ENCODE measurements at regions not wholly inside any gene's neighbourhood (a gene's known extent, or its start where the extent isn't known, plus 50 kb on each side); places are given as distances from the start of the nearest gene placed in this dataset.
"Not testable (repeated sequence)": the region's sequence is repeated elsewhere in the genome, so short reads cannot be mapped to it uniquely, and the experiment has no call there.

DNA sequence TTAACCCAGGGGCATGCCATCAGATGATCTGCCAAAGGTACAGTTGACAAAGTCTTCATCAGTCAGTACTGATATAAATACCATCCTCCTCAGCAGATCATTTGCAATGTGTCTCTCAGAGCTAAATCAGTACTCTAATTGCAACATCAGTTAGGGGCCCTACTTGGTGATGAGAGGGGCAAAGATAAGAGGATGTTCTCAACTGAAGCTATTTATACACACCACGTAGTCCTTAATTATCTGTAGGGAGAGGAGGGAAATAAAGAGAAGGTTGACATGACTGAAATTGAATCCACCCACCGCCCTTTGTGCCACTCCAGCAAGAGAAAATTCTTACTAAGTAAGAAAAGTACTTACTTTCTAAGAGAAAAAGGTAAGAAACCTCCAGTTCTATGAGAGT is 157.8 kb upstream of the NUDT4 start:
- no peak for DNase-seq

DNA sequence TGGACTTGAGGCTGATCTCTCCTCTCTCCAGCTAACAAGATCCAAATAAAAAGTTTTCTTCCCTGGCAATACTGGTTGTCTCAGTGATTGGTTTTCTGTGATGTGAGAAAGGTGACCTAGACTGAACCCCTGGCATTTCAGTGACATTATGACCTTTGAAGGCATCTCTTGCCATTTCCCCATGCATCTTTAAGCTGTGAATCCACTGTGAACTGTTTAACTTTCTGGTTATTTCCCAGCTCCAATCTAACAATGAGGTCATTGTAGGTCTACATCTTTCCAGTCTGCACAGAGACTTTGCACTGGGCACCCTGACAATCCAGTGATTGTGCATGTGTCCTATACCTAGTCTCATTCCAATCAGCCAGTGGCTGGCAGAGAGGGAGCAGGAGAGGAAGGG is 155.9 kb upstream of the NUDT4 start:
- no peak for DNase-seq

DNA sequence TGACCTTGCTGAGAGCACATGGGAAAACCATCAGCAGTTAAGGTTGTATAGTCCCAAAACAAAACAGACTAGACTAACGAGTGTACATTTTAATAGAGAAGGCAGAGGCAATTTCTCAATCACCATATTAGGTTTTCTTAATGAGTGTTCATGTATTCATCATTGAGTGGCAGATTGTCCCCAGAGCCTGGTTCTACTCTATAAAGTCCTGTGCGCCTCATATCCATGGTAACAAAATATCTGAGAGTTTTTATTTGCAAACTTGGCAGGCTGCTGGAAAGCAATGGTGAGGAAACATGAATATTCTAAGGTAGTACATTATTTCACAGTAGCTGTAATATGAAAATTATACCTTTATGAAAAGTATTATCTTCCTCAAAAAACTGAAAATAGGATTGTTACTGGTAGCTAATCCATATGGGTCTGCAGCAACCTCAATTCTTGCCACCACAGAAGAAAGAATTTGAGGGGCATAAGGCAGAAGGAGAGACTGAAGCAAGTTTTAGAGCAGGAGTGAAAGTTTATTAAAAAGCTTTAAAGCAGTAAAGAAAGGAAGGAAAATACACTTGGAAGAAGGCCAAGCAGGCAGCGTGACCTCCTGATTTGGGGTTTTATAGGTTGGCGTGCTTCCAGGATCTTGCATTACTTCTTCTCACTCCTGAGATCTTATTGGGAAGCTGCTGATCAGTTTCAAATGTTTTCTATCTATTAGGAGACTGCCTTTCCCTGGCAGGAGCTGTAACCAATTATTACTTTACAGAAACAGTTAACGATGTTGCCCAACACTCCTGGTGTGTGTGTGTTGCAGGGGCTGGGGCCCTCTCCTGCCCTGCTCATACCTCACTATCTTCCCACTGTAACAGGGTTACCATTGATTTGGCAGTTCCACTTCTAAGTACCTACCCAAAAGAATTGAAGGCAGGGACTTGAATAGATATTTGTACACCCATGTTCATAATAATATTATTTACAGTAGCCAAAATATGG is 154.0 kb upstream of the NUDT4 start:
- DNase-seq = no peak

DNA sequence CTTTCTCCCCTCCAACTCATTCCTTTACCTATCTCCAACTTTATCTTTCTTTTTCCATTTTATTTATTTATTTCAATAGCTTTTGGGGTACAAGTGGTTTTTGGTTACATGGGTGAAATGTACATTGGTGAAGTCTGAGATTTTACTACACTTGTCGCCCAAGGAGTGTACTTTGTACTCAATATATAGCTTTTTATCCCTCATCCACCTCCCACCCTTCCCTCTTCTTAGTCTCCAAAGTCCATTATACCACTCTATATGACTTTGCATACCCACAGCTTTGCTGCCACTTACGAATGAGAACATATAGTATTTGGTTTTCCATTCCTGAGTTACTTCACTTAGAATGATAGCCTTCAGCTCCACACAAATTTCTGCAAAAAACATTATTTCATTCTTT is 152.6 kb upstream of the NUDT4 start:
- no peak for DNase-seq

DNA sequence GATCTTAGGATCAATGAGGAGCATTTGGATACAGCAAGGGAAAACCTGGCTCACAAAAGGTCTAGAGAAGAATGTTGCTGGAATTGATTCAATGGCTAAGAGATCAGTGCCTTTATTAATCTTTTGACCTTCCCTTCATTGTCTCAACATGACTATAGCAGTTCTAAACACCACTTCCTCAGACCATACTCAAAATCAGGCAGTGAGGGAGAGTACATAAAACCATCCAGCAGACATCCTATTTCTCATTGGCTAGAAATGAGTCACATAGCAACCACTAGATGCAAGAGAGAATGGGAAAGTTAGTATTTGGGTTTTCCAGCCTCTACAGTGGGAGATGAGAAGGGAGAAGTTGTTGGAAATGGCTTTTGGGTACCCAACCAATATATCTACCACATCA is 151.4 kb upstream of the NUDT4 start:
- no peak for DNase-seq

DNA sequence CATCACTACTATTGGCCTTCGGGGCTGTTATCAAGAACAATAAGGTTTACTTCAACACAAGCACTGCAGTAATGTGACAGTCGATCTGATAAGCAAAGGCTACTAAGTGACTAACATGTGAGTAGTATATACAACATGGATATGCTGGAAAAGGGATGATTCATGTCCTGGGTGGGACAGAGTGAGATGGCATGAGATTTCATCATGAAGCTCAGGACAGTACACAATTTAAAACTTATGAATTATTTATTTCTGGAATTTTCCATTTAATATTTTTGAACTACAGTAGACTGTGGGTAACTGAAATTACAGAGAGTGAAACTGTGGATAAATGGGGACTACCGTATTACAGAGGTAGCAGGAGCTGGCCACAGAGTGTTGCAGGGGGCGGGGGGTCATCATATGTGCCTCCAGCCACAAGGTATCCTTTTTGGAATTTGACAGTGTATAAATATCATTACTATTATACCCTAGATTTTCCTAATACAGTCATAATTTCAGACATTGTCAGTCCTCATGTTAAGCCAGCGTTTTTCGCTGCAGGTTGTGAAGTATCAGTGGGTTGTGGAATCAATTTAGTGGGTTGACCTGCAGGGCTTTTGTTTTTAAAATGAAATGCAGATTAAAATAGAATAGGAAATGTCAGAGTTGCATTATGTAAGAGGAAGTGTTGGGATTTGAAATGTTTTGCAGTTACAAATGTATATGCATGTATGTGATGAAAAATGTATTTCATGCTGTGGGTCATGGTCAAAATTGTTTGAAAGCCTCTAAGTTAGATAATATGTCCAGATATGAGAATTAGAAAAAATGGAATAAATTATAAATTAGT is 148.0 kb upstream of the NUDT4 start:
- no peak for DNase-seq

DNA sequence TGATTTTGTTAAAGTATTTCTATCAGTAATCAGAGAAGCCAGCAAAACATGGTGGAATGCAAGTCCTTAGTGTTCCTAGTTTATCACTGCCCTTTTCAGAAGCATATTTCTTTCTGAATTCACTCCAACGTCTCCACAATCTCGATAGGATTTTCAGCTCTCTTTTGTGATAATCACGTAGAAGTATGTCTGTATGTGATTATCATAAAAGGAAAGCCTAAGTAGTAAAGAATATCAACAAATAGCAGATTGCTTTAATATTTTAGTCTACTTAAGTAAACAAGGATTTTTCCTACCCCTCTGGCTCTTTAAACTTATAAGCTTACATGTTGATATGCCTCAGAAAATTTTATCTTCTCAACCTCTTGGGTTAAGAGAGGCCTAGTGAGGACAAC is 147.4 kb upstream of the NUDT4 start:
- DNase-seq = no peak

DNA sequence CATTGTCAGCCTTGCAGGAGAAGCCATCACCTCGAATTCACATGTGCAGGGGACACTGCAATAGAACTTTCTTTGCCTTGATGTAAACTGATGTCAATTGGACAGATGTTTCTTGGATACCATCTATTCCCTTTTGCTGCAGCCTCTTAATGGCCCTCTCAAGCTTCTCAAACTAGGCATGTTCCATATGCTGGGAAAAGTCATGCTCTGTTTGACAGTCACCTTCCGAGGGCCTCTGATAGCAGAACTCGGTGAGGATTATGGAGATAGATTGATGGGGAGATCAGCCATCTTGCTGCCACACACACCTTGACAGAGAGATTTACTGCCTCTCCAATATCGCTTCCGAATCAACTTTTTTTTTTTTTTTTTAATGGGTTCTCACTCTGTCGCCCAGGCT is 145.8 kb upstream of the NUDT4 start:
- no peak for DNase-seq

DNA sequence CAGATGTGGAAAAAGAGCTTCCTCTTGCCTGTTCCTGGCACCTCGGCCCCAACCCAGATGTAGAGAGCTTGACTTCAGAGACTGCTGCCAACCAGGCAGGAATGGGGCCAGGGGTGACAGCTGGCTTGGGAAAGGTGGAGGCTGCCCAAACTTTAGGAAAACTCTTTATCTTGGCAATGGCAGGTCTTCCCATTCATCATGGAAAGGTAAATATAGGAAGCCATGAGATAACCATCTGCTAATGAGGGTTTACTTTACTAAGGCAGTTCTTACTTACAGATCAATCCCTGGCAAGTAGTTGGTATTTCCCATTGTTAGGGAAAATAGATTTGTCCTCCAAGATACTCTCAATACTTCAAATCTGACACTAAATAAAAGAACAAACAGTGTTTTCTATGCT is 143.1 kb upstream of the NUDT4 start:
- DNase-seq = no peak

DNA sequence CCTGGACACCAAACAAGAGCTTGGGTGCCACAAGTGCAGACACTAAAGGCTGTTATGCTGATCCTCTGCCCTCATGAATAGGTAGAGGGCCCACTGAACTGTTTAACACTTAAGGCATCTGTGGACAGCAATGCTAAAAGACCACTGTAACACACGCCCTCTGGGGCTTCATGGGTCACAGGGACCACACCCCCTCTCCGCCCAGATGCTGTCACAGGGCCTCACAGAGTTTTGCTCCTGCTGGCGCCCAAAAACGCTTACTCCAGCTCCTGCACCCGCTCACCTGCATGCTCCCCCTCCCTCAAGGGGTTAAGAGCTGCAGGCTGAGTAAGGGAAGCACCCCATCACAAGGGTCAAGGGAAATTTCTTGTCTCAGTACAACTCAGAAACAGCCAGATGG is 141.8 kb upstream of the NUDT4 start:
- no peak for DNase-seq

DNA sequence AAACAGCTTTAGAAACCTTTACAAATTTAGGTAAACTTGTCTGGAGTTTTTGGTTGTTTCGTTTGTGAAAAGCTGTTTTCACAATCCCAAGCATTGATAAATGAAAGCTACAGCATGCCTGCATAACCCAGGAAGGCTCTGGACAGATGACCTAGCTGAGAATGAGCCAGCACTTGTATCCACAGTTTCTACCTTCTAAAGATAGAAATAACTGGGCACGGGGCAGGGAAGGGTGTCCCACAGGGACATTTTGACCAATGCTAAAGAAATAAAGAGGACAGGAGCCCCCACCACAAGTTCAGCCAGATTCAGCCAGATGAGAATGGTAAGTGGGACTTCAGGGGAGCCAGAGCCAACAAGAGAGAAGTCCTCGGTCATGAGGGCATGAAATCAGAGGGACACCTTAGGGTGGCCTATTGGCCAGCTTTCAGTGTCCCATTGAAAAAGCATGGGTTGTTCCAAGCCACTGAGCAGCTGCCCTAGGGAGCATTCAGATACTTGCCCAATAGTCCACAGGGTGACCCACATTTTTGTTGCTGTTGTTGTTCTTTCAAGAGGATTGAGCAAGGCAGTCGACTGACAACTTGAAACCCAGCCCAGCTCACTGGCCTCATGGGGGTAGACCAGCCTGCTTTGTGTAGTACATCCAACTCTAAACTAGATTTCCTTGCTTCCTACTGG is 140.3 kb upstream of the NUDT4 start:
- DNase-seq = no peak

DNA sequence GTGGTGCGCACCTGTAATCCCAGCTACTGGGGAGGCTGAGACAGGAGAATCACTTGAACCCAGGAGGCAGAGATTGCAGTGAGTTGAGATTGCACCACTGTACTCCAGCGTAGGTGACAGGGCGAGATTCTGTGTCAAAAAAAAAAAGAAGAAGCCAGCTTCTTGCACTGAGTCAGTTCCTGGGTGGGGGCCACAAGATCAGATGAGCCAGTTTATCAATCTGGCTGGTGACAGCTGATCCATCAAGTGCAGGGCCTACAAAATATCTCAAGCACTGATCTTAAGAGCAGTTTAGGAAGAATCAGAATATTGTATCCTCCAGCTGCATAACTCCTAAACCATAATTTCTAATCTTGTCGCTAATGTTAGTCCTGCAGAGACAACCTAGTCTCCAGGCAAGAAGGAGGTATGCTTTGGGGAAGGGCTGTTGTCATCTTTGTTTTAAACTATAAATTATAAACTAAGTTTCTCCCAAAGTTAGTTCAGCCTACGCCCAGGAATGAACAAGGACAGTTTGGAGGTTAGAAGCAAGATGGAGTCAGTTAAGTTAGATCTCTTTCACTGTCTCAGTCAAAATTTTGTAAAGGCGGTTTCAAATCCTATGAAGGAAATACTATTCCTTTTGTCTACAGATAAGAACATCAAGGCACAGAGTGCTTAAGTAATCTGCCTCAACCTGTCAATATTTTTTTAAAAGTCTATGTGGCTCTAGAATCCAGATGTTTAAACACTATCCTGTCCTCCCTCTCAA is 139.0 kb upstream of the NUDT4 start:
- not testable (repeated sequence) for DNase-seq

DNA sequence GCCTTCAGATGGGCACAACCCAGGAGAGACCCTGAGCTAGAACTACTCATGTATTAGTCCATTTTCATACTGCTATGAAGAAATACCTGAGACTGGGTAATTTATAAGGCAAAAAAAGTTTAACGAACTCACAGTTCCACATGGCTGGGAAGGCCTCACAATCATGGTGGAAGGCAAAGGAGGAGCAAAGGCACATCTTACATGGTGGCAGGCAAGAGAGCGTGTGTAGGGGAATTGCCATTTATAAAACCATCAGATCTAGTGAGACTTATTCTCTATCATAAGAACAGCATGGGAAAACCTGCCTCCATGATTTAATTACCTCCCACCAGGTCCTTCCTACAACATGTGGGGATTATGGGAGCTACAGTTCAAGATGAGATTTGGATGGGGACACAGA is 137.9 kb upstream of the NUDT4 start:
- DNase-seq = not testable (repeated sequence)

DNA sequence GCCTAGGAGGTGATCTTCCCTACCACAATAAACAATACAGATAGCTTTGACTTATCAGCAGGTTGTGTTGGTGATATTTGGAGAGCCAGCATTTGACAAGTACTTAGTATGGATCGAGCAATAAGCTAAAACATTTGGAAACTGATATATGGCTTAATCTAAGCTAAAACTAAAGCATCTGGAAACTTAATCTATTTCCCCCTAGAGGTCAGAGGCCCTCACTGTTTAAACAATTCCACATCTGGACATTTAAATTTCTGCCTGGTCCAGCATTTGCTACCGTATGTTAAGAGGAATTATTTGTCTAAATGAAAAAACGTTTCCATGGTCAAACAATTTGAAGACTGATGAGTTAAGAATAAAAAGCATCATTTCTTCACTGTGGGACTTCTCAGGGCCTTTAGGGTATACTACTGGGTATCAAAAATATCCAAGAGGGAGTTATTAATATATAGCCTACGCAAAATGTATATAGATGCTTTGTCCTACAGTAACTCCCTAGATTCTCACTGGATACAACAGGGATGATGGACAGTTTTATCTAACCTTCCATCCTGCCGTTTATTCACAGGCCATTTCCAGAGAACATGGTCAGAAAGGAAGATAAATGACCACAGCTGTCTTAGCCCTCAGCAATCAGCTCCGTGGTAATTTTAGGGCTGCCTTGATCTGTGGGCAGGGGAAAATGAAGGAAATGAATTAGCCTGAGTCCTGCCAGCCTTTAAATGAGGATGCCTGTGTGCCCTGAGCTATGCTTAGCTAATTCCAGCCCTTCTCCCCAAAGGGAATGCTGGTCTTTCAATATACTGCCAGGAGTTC is 135.4 kb upstream of the NUDT4 start:
- peak; percentile 7 to 18 for DNase-seq

DNA sequence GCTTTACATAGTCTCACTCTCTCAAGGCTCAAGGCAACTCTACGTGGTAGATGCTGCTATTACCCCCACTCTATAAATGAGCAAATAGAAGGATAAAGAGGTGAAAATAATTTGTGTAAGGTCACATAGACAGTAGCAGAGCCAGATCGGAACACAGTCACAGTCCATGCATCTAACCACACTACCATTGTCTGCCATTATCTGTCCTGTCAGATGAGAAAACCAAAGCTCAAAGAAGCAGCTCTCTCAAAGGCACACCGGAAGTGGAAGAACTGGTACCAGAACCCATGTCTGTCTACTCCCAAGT is 134.4 kb upstream of the NUDT4 start:
- DNase-seq = no peak

DNA sequence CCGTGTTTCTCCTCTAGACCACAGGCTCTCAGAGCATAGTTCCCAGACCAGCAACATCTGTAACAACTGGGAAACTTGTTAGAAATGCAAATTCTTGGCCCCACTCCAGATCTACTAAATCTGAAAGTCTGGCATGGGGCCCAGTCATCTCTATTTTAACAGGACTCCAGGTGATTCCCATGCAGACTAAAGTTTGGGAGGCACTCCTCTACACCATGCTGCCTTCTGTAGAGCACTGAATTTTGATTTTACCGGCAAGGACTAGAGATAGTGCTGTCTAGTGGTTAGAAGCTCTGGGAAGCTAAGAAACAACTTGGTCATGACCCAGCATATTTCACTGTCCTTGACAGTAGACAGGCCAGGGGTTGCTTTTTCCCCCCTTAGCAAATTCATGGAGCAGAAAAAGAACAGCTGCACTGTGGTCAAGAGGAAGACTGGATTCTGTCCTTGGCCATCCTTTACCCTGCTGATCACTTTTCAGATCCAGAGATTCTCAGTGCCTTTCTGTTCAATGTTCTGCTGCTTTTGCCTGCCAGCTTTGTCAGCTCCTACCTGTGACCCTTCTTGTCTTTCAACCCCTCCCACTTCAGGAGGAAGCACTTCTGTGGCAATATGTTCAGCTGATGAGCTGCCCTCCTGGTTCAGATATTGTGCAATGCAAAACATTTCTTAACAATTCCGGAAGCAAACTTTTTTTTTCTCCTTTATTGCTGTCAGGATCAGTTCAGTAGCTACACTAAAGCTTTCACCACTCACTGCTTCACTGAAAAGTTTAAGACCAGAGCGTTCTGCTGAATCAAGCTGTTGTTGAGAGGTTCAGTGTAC is 133.8 kb upstream of the NUDT4 start:
- peak; percentile 94 to 96 for DNase-seq

DNA sequence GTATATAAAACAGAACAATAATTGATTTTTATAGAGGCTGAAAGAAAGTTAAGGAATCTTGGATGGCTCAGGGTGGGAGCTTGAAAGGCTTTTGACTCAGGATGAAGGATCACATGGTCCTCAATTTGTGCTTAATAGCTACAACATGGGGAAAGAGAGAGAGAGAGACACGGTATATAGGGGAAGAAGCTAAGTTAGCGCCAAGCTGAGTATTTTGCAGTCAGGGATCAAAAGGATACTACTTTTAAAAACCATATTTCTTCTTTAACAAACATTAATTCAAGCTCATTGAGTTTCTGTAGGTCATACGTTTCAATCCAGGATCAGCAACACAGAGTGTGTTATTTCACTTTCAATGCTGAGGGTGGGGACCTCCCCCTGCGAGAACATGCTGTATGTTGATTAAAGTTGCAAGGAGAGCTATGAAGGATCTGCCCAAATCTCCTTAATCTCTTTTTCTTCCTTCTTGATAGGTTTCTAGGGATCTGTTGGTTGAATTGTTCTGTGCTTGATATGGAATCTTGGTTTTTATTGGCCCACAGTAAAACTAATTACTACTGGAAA is 133.1 kb upstream of the NUDT4 start:
- DNase-seq = no peak

DNA sequence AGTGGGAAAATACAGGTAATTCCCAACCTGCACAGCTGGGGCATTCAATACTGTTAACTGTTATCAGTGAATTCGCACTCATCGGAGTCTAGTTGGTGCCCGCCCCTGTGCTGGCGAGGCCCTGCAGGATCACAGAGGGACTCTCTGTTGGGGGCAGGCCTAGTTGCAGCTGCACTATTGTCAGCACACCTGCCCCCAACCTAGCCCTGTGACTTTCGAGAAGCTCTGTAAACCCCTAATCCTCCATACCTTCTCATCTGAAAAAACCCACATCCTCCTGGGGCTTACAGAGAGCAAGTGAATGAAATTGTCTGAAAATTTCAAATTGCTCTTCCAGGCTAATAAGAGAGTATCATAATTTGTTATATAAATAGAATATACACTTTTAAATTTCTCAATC is 132.2 kb upstream of the NUDT4 start:
- DNase-seq = no peak

DNA sequence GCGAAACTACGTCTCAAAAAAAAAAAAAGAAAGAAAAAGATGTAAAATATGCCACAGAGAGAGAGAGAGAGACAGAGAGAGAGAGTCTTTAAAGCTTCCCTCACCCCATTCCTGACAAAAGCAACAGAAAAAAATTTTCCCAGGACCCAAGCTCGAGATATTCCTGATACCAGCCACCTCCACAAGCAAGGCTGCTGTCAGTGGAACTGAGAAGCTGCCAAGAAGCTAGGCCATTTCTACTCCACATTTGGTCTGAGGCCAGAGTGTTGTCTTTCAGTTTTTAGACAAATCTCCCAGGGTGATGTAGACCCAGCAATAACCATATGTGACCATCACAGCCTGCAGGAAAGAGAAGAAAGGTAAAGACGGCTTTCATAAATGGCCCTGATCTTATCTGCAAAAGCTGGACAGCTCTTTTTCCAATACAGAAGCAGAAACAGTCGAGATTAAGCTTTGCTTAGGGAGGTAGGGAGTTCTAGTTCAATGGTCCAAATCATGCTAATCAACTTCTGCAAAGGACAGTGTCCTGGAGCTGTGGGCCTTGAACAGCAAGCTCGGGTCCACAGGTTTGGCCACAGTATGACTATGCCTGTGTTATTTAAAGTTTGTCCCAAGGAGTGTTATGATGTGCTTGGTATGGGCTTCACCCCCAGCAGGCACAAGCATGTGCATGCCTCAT is 130.3 kb upstream of the NUDT4 start:
- no peak for DNase-seq

DNA sequence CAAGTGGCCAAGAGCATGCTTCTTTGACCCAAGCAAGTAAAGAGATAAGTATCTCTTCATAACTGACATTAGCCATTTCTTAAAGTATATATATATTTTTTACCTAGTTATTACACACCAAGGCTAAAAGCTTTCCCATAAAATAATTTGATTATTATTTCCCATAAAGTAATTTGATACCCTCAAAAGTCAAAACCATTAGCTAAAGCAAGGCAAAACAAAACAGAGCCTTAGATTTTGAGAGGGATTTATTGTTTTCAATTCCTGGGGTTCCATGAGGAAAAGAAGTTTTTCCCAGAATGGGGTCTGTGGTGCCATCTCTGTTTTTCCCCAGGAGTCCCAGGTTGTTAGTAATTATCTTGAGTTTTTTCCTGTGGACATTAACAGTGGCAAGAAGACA is 125.5 kb upstream of the NUDT4 start:
- DNase-seq = no peak
